H54 (cell line): ENCODE measurements at regions not wholly inside any gene's neighbourhood (a gene's known extent, or its start where the extent isn't known, plus 50 kb on each side); places are given as distances from the start of the nearest gene placed in this dataset.
"Not testable (repeated sequence)": the region's sequence is repeated elsewhere in the genome, so short reads cannot be mapped to it uniquely, and the experiment has no call there.

Source experiments
- DNase-seq: peaks from one replicate; pipeline ENCODE4 v3.0.0; 2011; ENCODE audit warnings: low spot score, mixed read lengths; ENCODE audit not compliant: insufficient read length
- FAIRE-seq: peaks from 3 replicates; lab custom pipeline; 2011; peaks lifted over from hg19 to GRCh38; lab: Jason Lieb, UNC
- POLR2A ChIP-seq: IDR thresholded peaks from 2 replicates; pipeline ENCODE4 v1.6.1; 2011; ENCODE audit warnings: low read depth, mild to moderate bottlenecking, low read length

GRCh38 chr11:134938212-134938611 lies 526.2 kb upstream of the B3GAT1 start:
- TF ChIP-seq POLR2A, result no peak
- FAIRE-seq (no peak), DNase-seq (no peak)

- FAIRE-seq, DNase-seq: not testable (repeated sequence)
Observed at GRCh38 chr11:134937193-134937592, 525.2 kb upstream of the B3GAT1 start.

GRCh38 chr11:134932761-134933160 lies 520.7 kb upstream of the B3GAT1 start:
- no peak for TF ChIP-seq POLR2A
- DNase-seq, result no peak
- no peak for FAIRE-seq

- TF ChIP-seq POLR2A, result no peak
- DNase-seq (no peak), FAIRE-seq (no peak)
Observed at GRCh38 chr11:134925432-134925831, 513.4 kb upstream of the B3GAT1 start.

GRCh38 chr11:134923441-134923840 lies 511.4 kb upstream of the B3GAT1 start:
- DNase-seq, result no peak
- FAIRE-seq, result no peak
- TF ChIP-seq POLR2A, result no peak

- DNase-seq (no peak), FAIRE-seq (no peak)
- TF ChIP-seq POLR2A, result no peak
Observed at GRCh38 chr11:134921938-134922337, 509.9 kb upstream of the B3GAT1 start.

GRCh38 chr11:134920851-134921608 lies 509.0 kb upstream of the B3GAT1 start:
- TF ChIP-seq POLR2A, result no peak
- no peak for DNase-seq
- no peak for FAIRE-seq

- FAIRE-seq (no peak), DNase-seq (no peak)
- TF ChIP-seq POLR2A, result no peak
Observed at GRCh38 chr11:134916421-134917213, 504.6 kb upstream of the B3GAT1 start.

- DNase-seq (no peak), FAIRE-seq (no peak)
- TF ChIP-seq POLR2A, result no peak
Observed at GRCh38 chr11:134915881-134916280, 503.8 kb upstream of the B3GAT1 start.

- no peak for TF ChIP-seq POLR2A
- DNase-seq (no peak), FAIRE-seq (no peak)
Observed at GRCh38 chr11:134915212-134915611, 503.2 kb upstream of the B3GAT1 start.

GRCh38 chr11:134913999-134914590 lies 502.1 kb upstream of the B3GAT1 start:
- no peak for TF ChIP-seq POLR2A
- DNase-seq (no peak), FAIRE-seq (no peak)

GRCh38 chr11:134913391-134913790 lies 501.3 kb upstream of the B3GAT1 start:
- no peak for TF ChIP-seq POLR2A
- DNase-seq (no peak), FAIRE-seq (no peak)

- FAIRE-seq, result no peak
- no peak for DNase-seq
- no peak for TF ChIP-seq POLR2A
Observed at GRCh38 chr11:134911514-134912180, 499.6 kb upstream of the B3GAT1 start.

- FAIRE-seq, result no peak
- DNase-seq, result no peak
Observed at GRCh38 chr11:134908583-134908982, 496.5 kb upstream of the B3GAT1 start.

More at GRCh38 chr11:134908583-134908982, 496.5 kb upstream of the B3GAT1 start:
- TF ChIP-seq POLR2A, result no peak
